Right lobe of liver (tissue), 6 donors: ENCODE measurements at regions not wholly inside any gene's neighbourhood (a gene's known extent, or its start where the extent isn't known, plus 50 kb on each side); places are given as distances from the start of the nearest gene placed in this dataset.
A peak's percentile ranks its signal among the peaks of the same experiment; 100 is the strongest.

Source experiments
- ATAC-seq, 4 donors: fragments of 200-7000 bp; cut with Tn5 transposase; one replicate each; pipeline ENCODE4 v1.9.1; 2020; ENCODE audit warnings: mild to moderate bottlenecking in 4 of 4, moderate library complexity in 4 of 4
- DNase-seq, 3 donors: peaks; one replicate each; pipeline ENCODE4 v3.0.0-alpha.2; 2020
- H3K27ac ChIP-seq, 3 donors: fragments of 200-600 bp; one replicate each; pipeline ENCODE4 v1.8.0; 2022
- H3K27me3 ChIP-seq, 2 donors: fragments of 200-600 bp; one replicate each; pipeline ENCODE4 v1.8.0; 2022
- H3K36me3 ChIP-seq, 4 donors: fragments of 200-600 bp; sonication (generic) in 1 of 4; one replicate each; pipeline versions ENCODE4 v1.5.1 to v1.8.0; 2017 to 2022; ENCODE audit warnings: control low read depth in 1 of 4
- H3K4me1 ChIP-seq, 4 donors: fragments of 200-600 bp; sonication (generic) in 1 of 4; one replicate each; pipeline versions ENCODE4 v1.5.1 to v1.8.0; 2017 to 2022; ENCODE audit warnings: control low read depth in 1 of 4
- H3K4me3 ChIP-seq, 3 donors: fragments of 200-600 bp; one replicate each; pipeline ENCODE4 v1.8.0; 2022
- H3K9me3 ChIP-seq, 4 donors: fragments of 200-600 bp; sonication (generic) in 1 of 4; one replicate each; pipeline versions ENCODE4 v1.5.1 to v1.8.0; 2017 to 2022; ENCODE audit warnings: control low read depth in 1 of 4
- CTCF ChIP-seq, 4 donors: fragments of 200-600 bp in 3 of 4; fragments of 450-650 bp in 1 of 4; IDR thresholded peaks; one replicate each; pipeline versions ENCODE4 v1.5.1 to v1.8.0; 2016 to 2022; ENCODE audit warnings: antibody characterized with exemption in 4 of 4, mild to moderate bottlenecking in 2 of 4
- POLR2A ChIP-seq: fragments of 450-650 bp; IDR thresholded peaks from one replicate; pipeline ENCODE4 v1.6.1; 2017; ENCODE audit warnings: antibody characterized with exemption, mild to moderate bottlenecking
- WGBS: methylation state at CpG from one replicate; pipeline ENCODE4 v1.1.6; 2018; ENCODE audit warnings: low coverage, low lambda C conversion rate; ENCODE audit not compliant: insufficient coverage; ENCODE audit errors: missing lambda C conversion rate; 5-methylcytosine and 5-hydroxymethylcytosine counted together
- intact Hi-C, 2 donors: fragments of 100-400 bp; cut with DNase I; formaldehyde crosslinking; loops; one replicate each; pipeline versions ENCODE4 v1.11.2 to v1.14.1; 2022
- donor health status: DM: no; HTN: yes; CAD: no.
- donor health status: DM: no; HTN: no; CAD: no.
- donor health status: DM: no; HTN: no; CAD: no.
- donor health status: DM: no; HTN: yes; CAD: no.
- donor health status: DM: no; HTN: yes; CAD: no.

DNA sequence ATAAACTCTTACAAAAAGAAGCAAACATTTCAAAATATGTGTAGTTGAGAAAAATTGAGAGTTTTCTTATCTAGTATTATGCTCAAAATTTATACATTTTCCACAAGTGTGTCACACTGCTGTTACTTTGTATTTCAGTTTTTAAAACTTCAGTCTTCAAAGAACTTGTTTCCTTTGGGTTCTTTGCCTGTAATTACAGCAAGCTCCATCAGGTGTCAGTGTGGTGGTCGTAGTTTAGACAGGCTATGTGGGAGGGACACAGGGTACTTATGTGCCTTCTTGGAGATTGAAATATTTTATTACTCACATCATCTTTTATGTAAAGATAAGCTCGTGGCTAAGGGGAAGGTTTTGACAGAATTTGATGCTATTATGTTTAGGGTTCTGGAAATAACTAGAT, 360.5 kb downstream of the FGFR2 start:
- Histone ChIP-seq H3K27me3 (no peaks in the 10 kb centered on the region), H3K27ac (no peak overlapping the region), H3K4me3 (no peak overlapping the region), H3K4me1 (no peaks in the 10 kb centered on the region), H3K9me3 (no peaks in the 10 kb centered on the region), H3K36me3 (no peaks in the 10 kb centered on the region)
- TF ChIP-seq POLR2A (no peak), CTCF (IDR thresholded peaks at IDR 0.05) (peak in 1 of 4 donors; percentile 4)
- DNase-seq (no peak), ATAC-seq (no peak)
- intact Hi-C loops = no loop called here
- 40% methylated on average over 2 of the region's 2 CpGs for WGBS

DNA sequence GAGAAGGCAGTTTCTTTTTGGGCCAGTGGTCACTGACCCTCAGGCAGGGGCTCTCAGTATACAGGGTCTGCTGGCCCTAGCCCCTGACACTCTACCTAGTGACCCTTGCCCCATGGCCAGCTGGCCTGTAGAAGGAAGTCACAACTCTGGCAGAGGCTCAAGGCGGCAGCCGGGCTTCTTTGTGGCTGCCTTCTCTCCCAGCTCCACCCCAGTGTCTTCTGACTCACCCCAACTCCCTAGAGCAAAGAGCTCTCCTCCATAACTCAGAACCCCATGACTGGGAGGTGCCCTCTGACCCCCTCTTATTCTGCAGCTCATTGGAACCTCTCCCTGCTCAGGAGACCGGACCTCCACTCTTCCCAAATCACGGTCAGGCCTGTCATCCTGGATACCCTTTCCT, 358.2 kb downstream of the FGFR2 start:
- H3K27me3 ChIP-seq = no peaks in the 10 kb centered on the region
- intact Hi-C loops = no loop called here
- no peak overlapping the region for H3K4me3 ChIP-seq
- no peaks in the 10 kb centered on the region for H3K4me1 ChIP-seq
- no peaks in the 10 kb centered on the region for H3K36me3 ChIP-seq
- 74% methylated on average over 4 of the region's 4 CpGs for WGBS
- DNase-seq = no peak
- H3K27ac ChIP-seq = no peak overlapping the region
- ATAC-seq = peak in 1 of 4 donors; percentile 27
- TF ChIP-seq POLR2A (no peak), CTCF (IDR thresholded peaks at IDR 0.05) (no peak)
- no peaks in the 10 kb centered on the region for H3K9me3 ChIP-seq

GRCh38 chr10:121240556-121240955, 357.7 kb downstream of the FGFR2 start:
- H3K4me1 ChIP-seq = no peaks in the 10 kb centered on the region
- H3K9me3 ChIP-seq = no peaks in the 10 kb centered on the region
- no peak for TF ChIP-seq POLR2A
- TF ChIP-seq CTCF (IDR thresholded peaks at IDR 0.05) = no peak
- H3K27ac ChIP-seq = no peak overlapping the region
- H3K36me3 ChIP-seq = no peaks in the 10 kb centered on the region
- DNase-seq (no peak), ATAC-seq (no peak)
- H3K4me3 ChIP-seq = no peak overlapping the region
- WGBS = 67% methylated on average over 2 of the region's 2 CpGs
- intact Hi-C loops = no loop called here
- no peaks in the 10 kb centered on the region for H3K27me3 ChIP-seq

DNA sequence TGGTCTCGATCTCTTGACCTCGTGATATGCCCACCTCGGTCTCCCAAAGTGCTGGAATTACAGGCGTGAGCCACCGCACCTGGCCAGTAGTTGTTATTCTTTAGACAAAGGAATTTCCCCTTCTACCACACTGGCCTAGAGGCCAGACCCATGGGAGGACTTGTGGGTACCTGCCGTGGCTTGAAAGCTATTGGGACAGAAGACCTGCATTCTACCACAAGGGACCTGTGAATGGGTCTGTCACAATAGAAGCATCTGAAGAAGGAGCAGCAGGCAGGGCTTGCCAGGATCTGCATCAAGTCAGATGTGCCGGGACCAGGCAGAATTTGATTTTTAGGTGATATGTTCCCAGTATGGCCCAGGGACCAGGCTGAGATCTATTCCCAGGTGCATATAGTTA, 356.9 kb downstream of the FGFR2 start:
- H3K4me1 ChIP-seq = no peaks in the 10 kb centered on the region
- ATAC-seq (no peak), DNase-seq (no peak)
- no peak overlapping the region for H3K27ac ChIP-seq
- TF ChIP-seq CTCF (IDR thresholded peaks at IDR 0.05) = no peak
- no peak for TF ChIP-seq POLR2A
- intact Hi-C loops = no loop called here
- WGBS = 77% methylated on average over 3 of the region's 7 CpGs
- no peaks in the 10 kb centered on the region for H3K27me3 ChIP-seq
- no peak overlapping the region for H3K4me3 ChIP-seq
- no peaks in the 10 kb centered on the region for H3K9me3 ChIP-seq
- no peaks in the 10 kb centered on the region for H3K36me3 ChIP-seq
